Trophoblast cell (in vitro differentiated cells and primary cell): ENCODE measurements at regions not wholly inside any gene's neighbourhood (a gene's known extent, or its start where the extent isn't known, plus 50 kb on each side); places are given as distances from the start of the nearest gene placed in this dataset.

ENCODE experiments used
- DNase-seq, 2 donors: peaks; one replicate each; pipeline ENCODE4 v3.0.0-alpha.2; 2016
- H2AFZ ChIP-seq: 2 replicates; pipeline ENCODE4 v1.6.1; 2013; ENCODE audit warnings: low read length, moderate library complexity, mild to moderate bottlenecking; ENCODE audit not compliant: insufficient read depth, poor library complexity
- H2AK5ac ChIP-seq: 2 replicates; pipeline ENCODE4 v1.6.1; 2013; ENCODE audit warnings: mild to moderate bottlenecking, low read length
- H2BK120ac ChIP-seq: 2 replicates; pipeline ENCODE4 v1.6.1; 2013; ENCODE audit warnings: low read length, mild to moderate bottlenecking, moderate library complexity; ENCODE audit not compliant: insufficient read depth, poor library complexity
- H2BK12ac ChIP-seq: 2 replicates; pipeline ENCODE4 v1.6.1; 2013; ENCODE audit warnings: mild to moderate bottlenecking, low read length, moderate library complexity
- H2BK5ac ChIP-seq: 2 replicates; pipeline ENCODE4 v1.6.1; 2013; ENCODE audit warnings: low read length, low read depth, moderate library complexity, mild to moderate bottlenecking; ENCODE audit not compliant: poor library complexity
- H3K14ac ChIP-seq: 2 replicates; pipeline ENCODE4 v1.6.1; 2013; ENCODE audit warnings: mild to moderate bottlenecking, low read length
- H3K18ac ChIP-seq: 2 replicates; pipeline ENCODE4 v1.6.1; 2013; ENCODE audit warnings: mild to moderate bottlenecking, low read length
- H3K23ac ChIP-seq: 2 replicates; pipeline ENCODE4 v1.6.1; 2013; ENCODE audit warnings: low read length
- H3K27ac ChIP-seq: 2 replicates; pipeline ENCODE4 v1.5.1; 2013; ENCODE audit warnings: low read depth, mild to moderate bottlenecking, inconsistent platforms, low read length, moderate library complexity
- H3K27me3 ChIP-seq: 2 replicates; pipeline ENCODE4 v1.6.1; 2013; ENCODE audit warnings: inconsistent platforms, mild to moderate bottlenecking, low read length, moderate library complexity; ENCODE audit not compliant: insufficient read depth
- H3K36me3 ChIP-seq, 2 experiments: 1 replicate in 1 of 2; 2 replicates in 1 of 2; pipeline ENCODE4 v1.6.1; 2013; ENCODE audit warnings: low read length in 2 of 2, mild to moderate bottlenecking in 2 of 2, moderate library complexity in 1 of 2; ENCODE audit not compliant: insufficient read depth in 2 of 2, control insufficient read depth in 1 of 2
- H3K4ac ChIP-seq: 2 replicates; pipeline ENCODE4 v1.6.1; 2013; ENCODE audit warnings: low read depth, mild to moderate bottlenecking, low read length, moderate library complexity
- H3K4me1 ChIP-seq, 2 experiments: 1 replicate in 1 of 2; 2 replicates in 1 of 2; pipeline ENCODE4 v1.6.1; 2013; ENCODE audit warnings: low read length in 2 of 2, mild to moderate bottlenecking in 2 of 2, moderate library complexity in 1 of 2; ENCODE audit not compliant: insufficient read depth in 2 of 2, control insufficient read depth in 1 of 2
- H3K4me2 ChIP-seq: 2 replicates; pipeline ENCODE4 v1.6.1; 2013; ENCODE audit warnings: inconsistent platforms, mild to moderate bottlenecking, low read length, moderate library complexity
- H3K4me3 ChIP-seq: 2 replicates; pipeline ENCODE4 v1.5.1; 2013; ENCODE audit warnings: mild to moderate bottlenecking, low read depth, low read length, inconsistent platforms
- H3K79me1 ChIP-seq: one replicate; pipeline ENCODE4 v1.6.1; 2013; ENCODE audit warnings: low read length
- H3K79me2 ChIP-seq: 2 replicates; pipeline ENCODE4 v1.6.1; 2013; ENCODE audit warnings: low read length, mild to moderate bottlenecking; ENCODE audit not compliant: control insufficient read depth, insufficient read depth, poor library complexity
- H3K9ac ChIP-seq: 2 replicates; pipeline ENCODE4 v1.6.1; 2013; ENCODE audit warnings: mild to moderate bottlenecking, low read length
- H3K9me3 ChIP-seq: 2 replicates; pipeline ENCODE4 v1.6.1; 2013; ENCODE audit warnings: low read depth, mild to moderate bottlenecking, control low read depth, inconsistent platforms, low read length; ENCODE audit not compliant: insufficient read depth
- H4K12ac ChIP-seq: 2 replicates; pipeline ENCODE4 v1.6.1; 2013; ENCODE audit warnings: low read depth, mild to moderate bottlenecking, low read length, moderate library complexity
- H4K8ac ChIP-seq: 2 replicates; pipeline ENCODE4 v1.6.1; 2013; ENCODE audit warnings: low read depth, mild to moderate bottlenecking, low read length, moderate library complexity
- H4K91ac ChIP-seq: one replicate; pipeline ENCODE4 v1.6.1; 2013; ENCODE audit warnings: low read depth, mild to moderate bottlenecking, low read length, moderate library complexity
- WGBS: extraction: QIAGEN DNeasy Blood & Tissue Kit; methylation state at CpG from one replicate; pipeline ENCODE4 v1.1.7; 2013; ENCODE audit warnings: missing lambda C conversion rate; ENCODE audit not compliant: insufficient read length, insufficient coverage; ENCODE audit errors: extremely low coverage; 5-methylcytosine and 5-hydroxymethylcytosine counted together

- Histone ChIP-seq H4K12ac (no peak overlapping the region), H3K27me3 (no peaks in the 10 kb centered on the region), H3K4me2 (no peak overlapping the region), H3K79me1 (no peaks in the 10 kb centered on the region), H3K9ac (no peak overlapping the region), H3K4ac (no peak overlapping the region), H4K8ac (no peak overlapping the region), H2BK120ac (no peak overlapping the region), H2BK5ac (no peak overlapping the region), H2AFZ (no peak overlapping the region), H2BK12ac (no peak overlapping the region), H3K79me2 (no peaks in the 10 kb centered on the region), H3K9me3 (no peaks in the 10 kb centered on the region), H3K4me1 (no peaks in the 10 kb centered on the region), H3K14ac (no peak overlapping the region), H2AK5ac (no peak overlapping the region), H3K4me3 (no peak overlapping the region), H4K91ac (no peak overlapping the region), H3K23ac (no peak overlapping the region), H3K36me3 (no peaks in the 10 kb centered on the region), H3K27ac (no peak overlapping the region), H3K18ac (no peak overlapping the region)
- no peak for DNase-seq
- no CpG with 5 or more reads among the region's 3 CpGs for WGBS
These were observed 218.3 kb downstream of the ICOS start for GRCh38 chr2:204154863-204155262.

- H3K79me1 ChIP-seq: no peaks in the 10 kb centered on the region
- H3K36me3 ChIP-seq: no peaks in the 10 kb centered on the region
- H2BK120ac ChIP-seq: no peak overlapping the region
- no peak overlapping the region for H4K8ac ChIP-seq
- no peaks in the 10 kb centered on the region for H3K4me1 ChIP-seq
- H3K27ac ChIP-seq: no peak overlapping the region
- no peak overlapping the region for H4K91ac ChIP-seq
- no peak overlapping the region for H3K23ac ChIP-seq
- no peaks in the 10 kb centered on the region for H3K27me3 ChIP-seq
- no peak overlapping the region for H3K4me2 ChIP-seq
- H3K4ac ChIP-seq: no peak overlapping the region
- no peak overlapping the region for H2AK5ac ChIP-seq
- no peak overlapping the region for H3K4me3 ChIP-seq
- H3K14ac ChIP-seq: no peak overlapping the region
- no peak overlapping the region for H2AFZ ChIP-seq
- no peaks in the 10 kb centered on the region for H3K79me2 ChIP-seq
- H3K9me3 ChIP-seq: no peaks in the 10 kb centered on the region
- H3K18ac ChIP-seq: no peak overlapping the region
- no peak overlapping the region for H2BK5ac ChIP-seq
- H3K9ac ChIP-seq: no peak overlapping the region
- DNase-seq: no peak
- no CpG with 5 or more reads among the region's 1 CpG for WGBS
- H4K12ac ChIP-seq: no peak overlapping the region
- H2BK12ac ChIP-seq: no peak overlapping the region
These were observed 219.9 kb downstream of the ICOS start for GRCh38 chr2:204156456-204156855.

- H3K4ac ChIP-seq: no peak overlapping the region
- H3K23ac ChIP-seq: no peak overlapping the region
- H3K9ac ChIP-seq: no peak overlapping the region
- no peaks in the 10 kb centered on the region for H3K27me3 ChIP-seq
- no peak overlapping the region for H2AFZ ChIP-seq
- no peak overlapping the region for H4K91ac ChIP-seq
- H4K12ac ChIP-seq: no peak overlapping the region
- no peaks in the 10 kb centered on the region for H3K79me2 ChIP-seq
- no peak overlapping the region for H2BK5ac ChIP-seq
- no peaks in the 10 kb centered on the region for H3K4me1 ChIP-seq
- no peak overlapping the region for H3K14ac ChIP-seq
- no peak overlapping the region for H2BK12ac ChIP-seq
- DNase-seq: no peak
- no peak overlapping the region for H3K27ac ChIP-seq
- H3K4me3 ChIP-seq: no peak overlapping the region
- no peaks in the 10 kb centered on the region for H3K79me1 ChIP-seq
- H3K9me3 ChIP-seq: no peaks in the 10 kb centered on the region
- no peaks in the 10 kb centered on the region for H3K36me3 ChIP-seq
- no peak overlapping the region for H3K18ac ChIP-seq
- no peak overlapping the region for H2AK5ac ChIP-seq
- no peak overlapping the region for H3K4me2 ChIP-seq
- H2BK120ac ChIP-seq: no peak overlapping the region
- no peak overlapping the region for H4K8ac ChIP-seq
These were observed 221.1 kb downstream of the ICOS start for GRCh38 chr2:204157684-204158083.

- no peak overlapping the region for H4K12ac ChIP-seq
- H3K79me2 ChIP-seq: no peaks in the 10 kb centered on the region
- H4K91ac ChIP-seq: no peak overlapping the region
- no peak overlapping the region for H2AK5ac ChIP-seq
- no peaks in the 10 kb centered on the region for H3K27me3 ChIP-seq
- H3K4ac ChIP-seq: no peak overlapping the region
- no peak overlapping the region for H2BK12ac ChIP-seq
- no peak overlapping the region for H3K14ac ChIP-seq
- H3K4me2 ChIP-seq: no peak overlapping the region
- no peak overlapping the region for H3K4me3 ChIP-seq
- H3K79me1 ChIP-seq: no peaks in the 10 kb centered on the region
- no peak overlapping the region for H3K27ac ChIP-seq
- H3K9me3 ChIP-seq: no peaks in the 10 kb centered on the region
- H3K9ac ChIP-seq: no peak overlapping the region
- no peak overlapping the region for H2BK5ac ChIP-seq
- DNase-seq: no peak
- no peak overlapping the region for H2BK120ac ChIP-seq
- H4K8ac ChIP-seq: no peak overlapping the region
- no peaks in the 10 kb centered on the region for H3K36me3 ChIP-seq
- no peak overlapping the region for H2AFZ ChIP-seq
- H3K4me1 ChIP-seq: no peaks in the 10 kb centered on the region
- no peak overlapping the region for H3K18ac ChIP-seq
- no CpG with 5 or more reads among the region's 3 CpGs for WGBS
- no peak overlapping the region for H3K23ac ChIP-seq
These were observed 223.0 kb downstream of the ICOS start for GRCh38 chr2:204159526-204159925.

GRCh38 chr2:204160989-204161388 is 224.4 kb downstream of the ICOS start:
- Histone ChIP-seq H2AFZ (no peak overlapping the region), H3K4me2 (no peak overlapping the region), H3K4me3 (no peak overlapping the region), H3K9ac (no peak overlapping the region), H2BK120ac (no peak overlapping the region), H2BK12ac (no peak overlapping the region), H2AK5ac (no peak overlapping the region), H3K27me3 (no peaks in the 10 kb centered on the region), H4K8ac (no peak overlapping the region), H3K9me3 (no peaks in the 10 kb centered on the region), H2BK5ac (no peak overlapping the region), H3K27ac (no peak overlapping the region), H3K23ac (no peak overlapping the region), H3K79me2 (no peaks in the 10 kb centered on the region), H4K12ac (no peak overlapping the region), H3K18ac (no peak overlapping the region), H3K79me1 (no peaks in the 10 kb centered on the region), H3K4ac (no peak overlapping the region), H3K4me1 (no peaks in the 10 kb centered on the region), H3K14ac (no peak overlapping the region), H3K36me3 (no peaks in the 10 kb centered on the region), H4K91ac (no peak overlapping the region)
- DNase-seq: no peak
